ENCODE measurements at regions not wholly inside any gene's neighbourhood (a gene's known extent, or its start where the extent isn't known, plus 50 kb on each side); places are given as distances from the start of the nearest gene placed in this dataset.

DNA sequence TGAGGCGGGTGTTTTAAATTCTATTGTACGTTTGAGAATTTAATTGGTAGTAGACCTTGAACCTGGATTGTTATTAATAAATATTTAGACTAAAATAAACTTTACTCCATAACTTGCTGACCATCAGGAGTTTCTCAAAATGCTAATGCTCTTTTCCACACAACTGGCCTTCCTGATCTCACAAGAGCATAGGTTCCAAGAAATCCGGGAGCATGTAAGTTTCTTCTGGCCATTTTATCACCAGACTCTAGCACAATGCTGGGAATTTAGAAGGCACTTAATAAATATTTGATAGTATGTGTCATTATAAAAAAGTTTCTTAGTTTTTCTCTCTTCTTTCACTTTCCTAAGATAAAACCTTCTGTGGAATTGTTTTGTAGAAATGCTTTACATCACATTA is 2047.1 kb downstream of the SUCLG1 start:
- Histone ChIP-seq H3K79me2 (ENCODE audit: insufficient read depth, low read length) (no peaks in the 10 kb centered on the region), H3K9me2 (ENCODE audit: low read depth, low read length) (no peaks in the 10 kb centered on the region), H4K20me1 (ENCODE audit: insufficient read depth, low read length) (no peaks in the 10 kb centered on the region), H3F3A (ENCODE audit: insufficient read depth, low read length) (no peaks in the 10 kb centered on the region), H3K27ac (ENCODE audit: low read depth, low read length, poor library complexity, severe bottlenecking) (no peak overlapping the region), H3K4me2 (ENCODE audit: low read length) (no peak overlapping the region), H3K9ac (ENCODE audit: low read length) (no peak overlapping the region), H2AFZ (ENCODE audit: low read length) (no peak overlapping the region), H3K4me1 (ENCODE audit: insufficient read depth, low read length, severe bottlenecking) (no peaks in the 10 kb centered on the region), H3K36me3 (ENCODE audit: insufficient read depth, low read length) (no peaks in the 10 kb centered on the region), H3K27me3 (ENCODE audit: insufficient read depth, low read length) (no peaks in the 10 kb centered on the region), H3K4me3 (ENCODE audit: low read depth, low read length, poor library complexity, severe bottlenecking) (no peak overlapping the region), H3K9me3 (ENCODE audit: low read length) (no peaks in the 10 kb centered on the region)
- no peak for TF ChIP-seq EZH2 (IDR thresholded peaks at IDR 0.05; ENCODE audit: borderline replicate concordance, low read length)
- TF ChIP-seq, protein P1, sequence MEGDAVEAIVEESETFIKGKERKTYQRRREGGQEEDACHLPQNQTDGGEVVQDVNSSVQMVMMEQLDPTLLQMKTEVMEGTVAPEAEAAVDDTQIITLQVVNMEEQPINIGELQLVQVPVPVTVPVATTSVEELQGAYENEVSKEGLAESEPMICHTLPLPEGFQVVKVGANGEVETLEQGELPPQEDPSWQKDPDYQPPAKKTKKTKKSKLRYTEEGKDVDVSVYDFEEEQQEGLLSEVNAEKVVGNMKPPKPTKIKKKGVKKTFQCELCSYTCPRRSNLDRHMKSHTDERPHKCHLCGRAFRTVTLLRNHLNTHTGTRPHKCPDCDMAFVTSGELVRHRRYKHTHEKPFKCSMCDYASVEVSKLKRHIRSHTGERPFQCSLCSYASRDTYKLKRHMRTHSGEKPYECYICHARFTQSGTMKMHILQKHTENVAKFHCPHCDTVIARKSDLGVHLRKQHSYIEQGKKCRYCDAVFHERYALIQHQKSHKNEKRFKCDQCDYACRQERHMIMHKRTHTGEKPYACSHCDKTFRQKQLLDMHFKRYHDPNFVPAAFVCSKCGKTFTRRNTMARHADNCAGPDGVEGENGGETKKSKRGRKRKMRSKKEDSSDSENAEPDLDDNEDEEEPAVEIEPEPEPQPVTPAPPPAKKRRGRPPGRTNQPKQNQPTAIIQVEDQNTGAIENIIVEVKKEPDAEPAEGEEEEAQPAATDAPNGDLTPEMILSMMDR (IDR thresholded peaks at IDR 0.05; ENCODE audit: low read length) = no peak

DNA sequence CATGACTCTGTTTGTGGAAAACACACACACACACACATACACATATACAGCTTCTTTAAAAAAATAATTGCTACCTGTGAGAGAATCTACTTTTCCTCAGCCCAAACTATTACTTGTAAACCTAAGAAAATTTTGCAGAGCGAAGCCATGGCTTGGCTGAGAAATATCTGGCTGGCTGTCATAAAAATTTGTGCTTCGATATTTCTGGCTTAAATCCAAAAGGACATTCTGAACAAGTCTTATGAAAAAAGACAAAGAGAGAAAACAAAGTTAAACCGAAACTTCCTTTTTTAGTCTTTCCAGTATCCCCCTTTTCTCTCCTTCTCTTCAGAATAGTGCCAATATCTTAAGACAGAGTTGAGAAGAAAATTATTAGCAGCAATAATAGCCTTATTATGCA is 2048.0 kb downstream of the SUCLG1 start:
- H3K4me2 ChIP-seq (ENCODE audit: low read length) = no peak overlapping the region
- H3K79me2 ChIP-seq (ENCODE audit: insufficient read depth, low read length) = no peaks in the 10 kb centered on the region
- H3K27ac ChIP-seq (ENCODE audit: low read depth, low read length, poor library complexity, severe bottlenecking) = no peak overlapping the region
- TF ChIP-seq, protein P1 (IDR thresholded peaks at IDR 0.05; ENCODE audit: low read length) = no peak
- no peak for TF ChIP-seq EZH2 (IDR thresholded peaks at IDR 0.05; ENCODE audit: borderline replicate concordance, low read length)
- H3K27me3 ChIP-seq (ENCODE audit: insufficient read depth, low read length) = no peaks in the 10 kb centered on the region
- H3K4me3 ChIP-seq (ENCODE audit: low read depth, low read length, poor library complexity, severe bottlenecking) = no peak overlapping the region
- H3K4me1 ChIP-seq (ENCODE audit: insufficient read depth, low read length, severe bottlenecking) = no peaks in the 10 kb centered on the region
- H3K9me2 ChIP-seq (ENCODE audit: low read depth, low read length) = no peaks in the 10 kb centered on the region
- H4K20me1 ChIP-seq (ENCODE audit: insufficient read depth, low read length) = no peaks in the 10 kb centered on the region
- H3K36me3 ChIP-seq (ENCODE audit: insufficient read depth, low read length) = no peaks in the 10 kb centered on the region
- no peaks in the 10 kb centered on the region for H3K9me3 ChIP-seq (ENCODE audit: low read length)
- H3K9ac ChIP-seq (ENCODE audit: low read length) = no peak overlapping the region
- no peak overlapping the region for H2AFZ ChIP-seq (ENCODE audit: low read length)
- H3F3A ChIP-seq (ENCODE audit: insufficient read depth, low read length) = no peaks in the 10 kb centered on the region

DNA sequence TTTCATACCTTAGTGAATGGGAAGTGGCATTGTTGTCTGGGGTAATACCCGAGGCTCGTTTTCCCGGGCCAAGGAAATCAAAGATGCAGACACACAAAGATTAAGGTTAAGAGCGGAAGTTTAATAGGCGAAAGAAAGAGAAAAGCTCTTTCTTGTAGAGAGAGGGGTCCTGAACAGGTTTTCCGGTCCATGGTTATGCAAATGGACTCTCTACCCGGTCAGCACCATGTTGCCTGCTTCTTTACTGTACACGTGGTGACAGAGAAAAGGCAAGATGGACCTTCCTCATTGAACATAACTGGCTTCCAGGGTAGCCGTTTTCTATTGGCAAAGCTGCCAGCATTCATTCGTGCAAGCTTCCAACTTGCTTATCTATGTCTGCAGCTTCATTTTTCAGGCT is 2063.5 kb downstream of the SUCLG1 start:
- no peak for TF ChIP-seq EZH2 (IDR thresholded peaks at IDR 0.05; ENCODE audit: borderline replicate concordance, low read length)
- TF ChIP-seq, protein P1 (IDR thresholded peaks at IDR 0.05; ENCODE audit: low read length) = no peak
- no peaks in the 10 kb centered on the region for H3F3A ChIP-seq (ENCODE audit: insufficient read depth, low read length)

More for the DNA sequence above, 2063.5 kb downstream of the SUCLG1 start:
- Histone ChIP-seq H3K27ac (ENCODE audit: low read depth, low read length, poor library complexity, severe bottlenecking) (no peak overlapping the region), H3K4me2 (ENCODE audit: low read length) (no peak overlapping the region), H3K9me3 (ENCODE audit: low read length) (no peaks in the 10 kb centered on the region), H3K4me1 (ENCODE audit: insufficient read depth, low read length, severe bottlenecking) (no peaks in the 10 kb centered on the region), H3K9me2 (ENCODE audit: low read depth, low read length) (no peaks in the 10 kb centered on the region), H3K27me3 (ENCODE audit: insufficient read depth, low read length) (no peaks in the 10 kb centered on the region), H4K20me1 (ENCODE audit: insufficient read depth, low read length) (no peaks in the 10 kb centered on the region), H2AFZ (ENCODE audit: low read length) (no peak overlapping the region), H3K79me2 (ENCODE audit: insufficient read depth, low read length) (no peaks in the 10 kb centered on the region), H3K36me3 (ENCODE audit: insufficient read depth, low read length) (no peaks in the 10 kb centered on the region), H3K9ac (ENCODE audit: low read length) (no peak overlapping the region), H3K4me3 (ENCODE audit: low read depth, low read length, poor library complexity, severe bottlenecking) (no peak overlapping the region)
